ENCODE measurements at regions not wholly inside any gene's neighbourhood (a gene's known extent, or its start where the extent isn't known, plus 50 kb on each side); places are given as distances from the start of the nearest gene placed in this dataset.

- no peak overlapping the region for H3K4me3 ChIP-seq (ENCODE audit: low read depth, low read length)
- no peak for DNase-seq (ENCODE audit: low read depth)
- TF ChIP-seq CTCF (IDR thresholded peaks at IDR 0.05; ENCODE audit: insufficient read depth, low read depth, low read length) = no peak
These were observed 198.2 kb downstream of the BTG1 start for GRCh38 chr12:91947459-91947858.

- DNase-seq (ENCODE audit: low read depth) = no peak
- no peak for TF ChIP-seq CTCF (IDR thresholded peaks at IDR 0.05; ENCODE audit: insufficient read depth, low read depth, low read length)
- no peak overlapping the region for H3K4me3 ChIP-seq (ENCODE audit: low read depth, low read length)
These were observed 201.0 kb downstream of the BTG1 start for GRCh38 chr12:91944637-91945036.

GRCh38 chr12:91940826-91941570, 204.6 kb downstream of the BTG1 start:
- DNase-seq (ENCODE audit: low read depth) = peak; percentile 33
- TF ChIP-seq CTCF (IDR thresholded peaks at IDR 0.05; ENCODE audit: insufficient read depth, low read depth, low read length) = no peak
- no peak overlapping the region for H3K4me3 ChIP-seq (ENCODE audit: low read depth, low read length)

- no peak overlapping the region for H3K4me3 ChIP-seq (ENCODE audit: low read depth, low read length)
- DNase-seq (ENCODE audit: low read depth) = no peak
- TF ChIP-seq CTCF (IDR thresholded peaks at IDR 0.05; ENCODE audit: insufficient read depth, low read depth, low read length) = no peak
These were observed 205.3 kb downstream of the BTG1 start for GRCh38 chr12:91940322-91940721.

- no peak for TF ChIP-seq CTCF (IDR thresholded peaks at IDR 0.05; ENCODE audit: insufficient read depth, low read depth, low read length)
- no peak overlapping the region for H3K4me3 ChIP-seq (ENCODE audit: low read depth, low read length)
- no peak for DNase-seq (ENCODE audit: low read depth)
These were observed 207.9 kb downstream of the BTG1 start for GRCh38 chr12:91937706-91938105.

GRCh38 chr12:91937009-91937408, 208.6 kb downstream of the BTG1 start:
- TF ChIP-seq CTCF (IDR thresholded peaks at IDR 0.05; ENCODE audit: insufficient read depth, low read depth, low read length) = no peak
- DNase-seq (ENCODE audit: low read depth) = no peak
- no peak overlapping the region for H3K4me3 ChIP-seq (ENCODE audit: low read depth, low read length)

- DNase-seq (ENCODE audit: low read depth) = no peak
- H3K4me3 ChIP-seq (ENCODE audit: low read depth, low read length) = no peak overlapping the region
- TF ChIP-seq CTCF (IDR thresholded peaks at IDR 0.05; ENCODE audit: insufficient read depth, low read depth, low read length) = no peak
These were observed 210.3 kb downstream of the BTG1 start for GRCh38 chr12:91935296-91935695.

Measured in fibroblast of villous mesenchyme (primary cell).